Body of pancreas (tissue), 4 donors: ENCODE measurements at regions not wholly inside any gene's neighbourhood (a gene's known extent, or its start where the extent isn't known, plus 50 kb on each side); places are given as distances from the start of the nearest gene placed in this dataset.

ENCODE experiments used
- POLR2A ChIP-seq, 3 donors: fragments of 450-650 bp; IDR thresholded peaks; one replicate each; pipeline ENCODE4 v1.6.1; 2016; ENCODE audit warnings: antibody characterized with exemption in 3 of 3, mild to moderate bottlenecking in 2 of 3
- TF ChIP-seq, protein P1 (sequence below), 7 experiments: fragments of 450-650 bp in 4 of 7; fragments of 200-600 bp in 3 of 7; sonication (generic) in 3 of 7; IDR thresholded peaks; one replicate each; pipeline ENCODE4 v1.5.1; 2016 to 2019; ENCODE audit warnings: antibody characterized with exemption in 7 of 7

DNA sequence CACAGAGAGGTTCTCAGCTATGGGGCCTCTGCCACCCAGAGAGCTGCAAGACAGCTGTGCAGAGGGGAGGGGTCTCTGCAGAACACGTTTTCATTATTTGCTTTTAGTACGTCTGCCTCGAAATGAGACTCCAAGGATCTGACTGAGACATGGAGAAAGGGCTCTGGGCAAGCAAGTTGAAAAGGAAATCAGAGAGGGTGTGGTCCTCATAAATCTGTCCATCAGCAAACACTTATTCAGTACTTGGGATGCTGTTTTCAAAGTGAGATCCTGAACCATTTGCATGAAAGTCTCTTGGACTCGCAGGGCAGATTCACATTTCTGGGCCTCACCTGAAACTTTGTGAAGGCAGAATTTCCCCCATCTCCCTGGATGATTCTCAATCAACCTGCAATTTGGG lies 197.4 kb upstream of the GALNT2 start:
- TF ChIP-seq, protein P1, sequence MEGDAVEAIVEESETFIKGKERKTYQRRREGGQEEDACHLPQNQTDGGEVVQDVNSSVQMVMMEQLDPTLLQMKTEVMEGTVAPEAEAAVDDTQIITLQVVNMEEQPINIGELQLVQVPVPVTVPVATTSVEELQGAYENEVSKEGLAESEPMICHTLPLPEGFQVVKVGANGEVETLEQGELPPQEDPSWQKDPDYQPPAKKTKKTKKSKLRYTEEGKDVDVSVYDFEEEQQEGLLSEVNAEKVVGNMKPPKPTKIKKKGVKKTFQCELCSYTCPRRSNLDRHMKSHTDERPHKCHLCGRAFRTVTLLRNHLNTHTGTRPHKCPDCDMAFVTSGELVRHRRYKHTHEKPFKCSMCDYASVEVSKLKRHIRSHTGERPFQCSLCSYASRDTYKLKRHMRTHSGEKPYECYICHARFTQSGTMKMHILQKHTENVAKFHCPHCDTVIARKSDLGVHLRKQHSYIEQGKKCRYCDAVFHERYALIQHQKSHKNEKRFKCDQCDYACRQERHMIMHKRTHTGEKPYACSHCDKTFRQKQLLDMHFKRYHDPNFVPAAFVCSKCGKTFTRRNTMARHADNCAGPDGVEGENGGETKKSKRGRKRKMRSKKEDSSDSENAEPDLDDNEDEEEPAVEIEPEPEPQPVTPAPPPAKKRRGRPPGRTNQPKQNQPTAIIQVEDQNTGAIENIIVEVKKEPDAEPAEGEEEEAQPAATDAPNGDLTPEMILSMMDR (IDR thresholded peaks at IDR 0.05), result no peak
- no peak for TF ChIP-seq POLR2A (IDR thresholded peaks at IDR 0.05)
